Spinal cord (tissue), 9 donors: ENCODE measurements at regions not wholly inside any gene's neighbourhood (a gene's known extent, or its start where the extent isn't known, plus 50 kb on each side); places are given as distances from the start of the nearest gene placed in this dataset.

Source experiments
- DNase-seq, 6 donors: peaks; one replicate each; pipeline versions ENCODE4 v3.0.0 to v3.0.0-alpha.2; 2013 to 2015; ENCODE audit warnings: low spot score in 6 of 6, low read depth in 4 of 6
- H3K27ac ChIP-seq: one replicate; pipeline ENCODE4 v1.5.1; 2013; ENCODE audit warnings: low read depth, low read length, control low read depth
- H3K27me3 ChIP-seq: one replicate; pipeline ENCODE4 v1.6.1; 2013; ENCODE audit warnings: low read length; ENCODE audit not compliant: control insufficient read depth, insufficient read depth
- H3K36me3 ChIP-seq: one replicate; pipeline ENCODE4 v1.6.1; 2013; ENCODE audit warnings: low read length; ENCODE audit not compliant: control insufficient read depth, insufficient read depth
- H3K4me1 ChIP-seq: one replicate; pipeline ENCODE4 v1.6.1; 2013; ENCODE audit warnings: low read length; ENCODE audit not compliant: control insufficient read depth, insufficient read depth
- H3K4me3 ChIP-seq: one replicate; pipeline ENCODE4 v1.5.1; 2013; ENCODE audit warnings: low read depth, low read length, control low read depth
- H3K9me3 ChIP-seq: one replicate; pipeline ENCODE4 v1.6.1; 2013; ENCODE audit warnings: low read length; ENCODE audit not compliant: control insufficient read depth, insufficient read depth
- WGBS: methylation state at CpG from one replicate; pipeline ENCODE4 v1.1.5; 2013; ENCODE audit warnings: missing lambda C conversion rate; ENCODE audit not compliant: insufficient coverage; 5-methylcytosine and 5-hydroxymethylcytosine counted together
- donor health status: healthy.

- 89% methylated on average over 6 of the region's 6 CpGs for WGBS
- Histone ChIP-seq H3K36me3 (no peaks in the 10 kb centered on the region), H3K9me3 (no peaks in the 10 kb centered on the region), H3K4me1 (peaks cover 3% of the 10 kb centered on the region), H3K4me3 (no peak overlapping the region), H3K27ac (no peak overlapping the region), H3K27me3 (no peaks in the 10 kb centered on the region)
- DNase-seq, result no peak
These were observed 160.3 kb downstream of the KCTD15 start for GRCh38 chr19:33956941-33957340.

GRCh38 chr19:33957804-33958203, 161.1 kb downstream of the KCTD15 start:
- H3K9me3 ChIP-seq, result no peaks in the 10 kb centered on the region
- H3K4me1 ChIP-seq, result peaks cover 3% of the 10 kb centered on the region
- DNase-seq, result no peak
- H3K27me3 ChIP-seq, result no peaks in the 10 kb centered on the region
- 83% methylated on average over 1 of the region's 2 CpGs for WGBS
- H3K4me3 ChIP-seq, result no peak overlapping the region
- H3K27ac ChIP-seq, result no peak overlapping the region
- no peaks in the 10 kb centered on the region for H3K36me3 ChIP-seq

- 48% methylated on average over 3 of the region's 6 CpGs for WGBS
- no peak for DNase-seq
- Histone ChIP-seq H3K4me3 (no peak overlapping the region), H3K36me3 (no peaks in the 10 kb centered on the region), H3K27ac (no peak overlapping the region), H3K27me3 (no peaks in the 10 kb centered on the region), H3K4me1 (no peaks in the 10 kb centered on the region), H3K9me3 (no peaks in the 10 kb centered on the region)
These were observed 163.9 kb downstream of the KCTD15 start for GRCh38 chr19:33960566-33960965.

- no peak for DNase-seq
- Histone ChIP-seq H3K9me3 (no peaks in the 10 kb centered on the region), H3K4me1 (no peaks in the 10 kb centered on the region), H3K27ac (no peak overlapping the region), H3K27me3 (no peaks in the 10 kb centered on the region), H3K4me3 (no peak overlapping the region), H3K36me3 (no peaks in the 10 kb centered on the region)
- 100% methylated on average over 1 of the region's 2 CpGs for WGBS
These were observed 165.5 kb downstream of the KCTD15 start for GRCh38 chr19:33962161-33962560.

- no peak overlapping the region for H3K4me3 ChIP-seq
- no peak for DNase-seq
- 91% methylated on average over 5 of the region's 7 CpGs for WGBS
- H3K4me1 ChIP-seq, result no peaks in the 10 kb centered on the region
- H3K9me3 ChIP-seq, result no peaks in the 10 kb centered on the region
- H3K36me3 ChIP-seq, result no peaks in the 10 kb centered on the region
- H3K27me3 ChIP-seq, result no peaks in the 10 kb centered on the region
- no peak overlapping the region for H3K27ac ChIP-seq
These were observed 166.8 kb downstream of the KCTD15 start for GRCh38 chr19:33963514-33963913.

GRCh38 chr19:33971073-33971472, 174.4 kb downstream of the KCTD15 start:
- no CpG with 5 or more reads among the region's 1 CpG for WGBS
- Histone ChIP-seq H3K27ac (no peak overlapping the region), H3K4me1 (no peaks in the 10 kb centered on the region), H3K36me3 (no peaks in the 10 kb centered on the region), H3K9me3 (peaks cover 2% of the 10 kb centered on the region), H3K4me3 (no peak overlapping the region), H3K27me3 (no peaks in the 10 kb centered on the region)
- no peak for DNase-seq

- no peaks in the 10 kb centered on the region for H3K27me3 ChIP-seq
- 100% methylated on average over 1 of the region's 4 CpGs for WGBS
- no peak overlapping the region for H3K27ac ChIP-seq
- H3K4me1 ChIP-seq, result no peaks in the 10 kb centered on the region
- no peak overlapping the region for H3K4me3 ChIP-seq
- no peak for DNase-seq
- H3K9me3 ChIP-seq, result no peaks in the 10 kb centered on the region
- H3K36me3 ChIP-seq, result no peaks in the 10 kb centered on the region
These were observed 181.4 kb downstream of the KCTD15 start for GRCh38 chr19:33977756-33978685.

GRCh38 chr19:33982706-33983105, 186.0 kb downstream of the KCTD15 start:
- DNase-seq, result no peak
- no peaks in the 10 kb centered on the region for H3K27me3 ChIP-seq
- no peak overlapping the region for H3K27ac ChIP-seq
- H3K36me3 ChIP-seq, result no peaks in the 10 kb centered on the region
- H3K9me3 ChIP-seq, result peaks cover 1% of the 10 kb centered on the region
- H3K4me3 ChIP-seq, result no peak overlapping the region
- H3K4me1 ChIP-seq, result no peaks in the 10 kb centered on the region

GRCh38 chr19:33988601-33989000, 183.7 kb upstream of the LSM14A start:
- Histone ChIP-seq H3K36me3 (no peaks in the 10 kb centered on the region), H3K27me3 (no peaks in the 10 kb centered on the region), H3K27ac (no peak overlapping the region), H3K9me3 (peaks cover 4% of the 10 kb centered on the region), H3K4me1 (no peaks in the 10 kb centered on the region), H3K4me3 (no peak overlapping the region)
- WGBS, result no CpG with 5 or more reads among the region's 3 CpGs
- DNase-seq, result no peak

- Histone ChIP-seq H3K36me3 (no peaks in the 10 kb centered on the region), H3K27me3 (no peaks in the 10 kb centered on the region), H3K27ac (no peak overlapping the region), H3K4me3 (no peak overlapping the region), H3K4me1 (no peaks in the 10 kb centered on the region), H3K9me3 (peaks cover 3% of the 10 kb centered on the region)
- no CpG with 5 or more reads among the region's 2 CpGs for whole genome bisulfite sequencing
- no peak for DNase-seq
These were observed 174.6 kb upstream of the LSM14A start for GRCh38 chr19:33997690-33998089.
